GM12864 (cell line): ENCODE measurements at regions not wholly inside any gene's neighbourhood (a gene's known extent, or its start where the extent isn't known, plus 50 kb on each side); places are given as distances from the start of the nearest gene placed in this dataset.
"Not testable (repeated sequence)": the region's sequence is repeated elsewhere in the genome, so short reads cannot be mapped to it uniquely, and the experiment has no call there.

ENCODE experiments used
- DNase-seq: peaks from one replicate; pipeline ENCODE4 v3.0.0-alpha.2; 2011; ENCODE audit warnings: low read depth
- H3K4me3 ChIP-seq: 2 replicates; pipeline ENCODE4 v1.5.1; 2011; ENCODE audit warnings: mild to moderate bottlenecking, low read depth, low read length, control low read depth

DNA sequence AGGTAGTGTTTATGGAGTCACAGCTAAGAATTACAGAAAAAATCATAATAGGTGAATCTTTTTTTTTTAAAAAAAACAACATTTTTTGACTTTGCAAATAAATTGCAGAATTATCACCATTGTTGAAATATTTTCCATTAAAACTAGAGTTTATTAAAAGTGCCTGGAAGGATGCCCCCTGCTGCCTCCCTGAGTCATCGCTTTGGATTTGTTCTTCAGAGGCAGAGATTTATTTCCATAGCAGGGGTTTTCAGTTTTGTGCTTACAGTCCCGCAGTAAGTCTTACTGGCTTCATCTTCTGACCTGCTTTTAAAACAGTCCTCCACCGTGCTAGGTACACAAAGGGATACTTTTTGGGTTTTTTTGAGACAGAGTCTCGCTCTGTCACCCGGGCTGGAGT is 244.9 kb upstream of the PLGLB2 start:
- DNase-seq: not testable (repeated sequence)

GRCh38 chr2:87505239-87505638 is 242.6 kb upstream of the PLGLB2 start:
- not testable (repeated sequence) for H3K4me3 ChIP-seq, DNase-seq

More for the DNA sequence above, 244.9 kb upstream of the PLGLB2 start:
- H3K4me3 ChIP-seq: not testable (repeated sequence)

GRCh38 chr2:87505909-87506308 is 242.0 kb upstream of the PLGLB2 start:
- H3K4me3 ChIP-seq, DNase-seq: not testable (repeated sequence)

- DNase-seq, H3K4me3 ChIP-seq: not testable (repeated sequence)
These were observed 240.2 kb upstream of the PLGLB2 start for GRCh38 chr2:87507378-87508348.

DNA sequence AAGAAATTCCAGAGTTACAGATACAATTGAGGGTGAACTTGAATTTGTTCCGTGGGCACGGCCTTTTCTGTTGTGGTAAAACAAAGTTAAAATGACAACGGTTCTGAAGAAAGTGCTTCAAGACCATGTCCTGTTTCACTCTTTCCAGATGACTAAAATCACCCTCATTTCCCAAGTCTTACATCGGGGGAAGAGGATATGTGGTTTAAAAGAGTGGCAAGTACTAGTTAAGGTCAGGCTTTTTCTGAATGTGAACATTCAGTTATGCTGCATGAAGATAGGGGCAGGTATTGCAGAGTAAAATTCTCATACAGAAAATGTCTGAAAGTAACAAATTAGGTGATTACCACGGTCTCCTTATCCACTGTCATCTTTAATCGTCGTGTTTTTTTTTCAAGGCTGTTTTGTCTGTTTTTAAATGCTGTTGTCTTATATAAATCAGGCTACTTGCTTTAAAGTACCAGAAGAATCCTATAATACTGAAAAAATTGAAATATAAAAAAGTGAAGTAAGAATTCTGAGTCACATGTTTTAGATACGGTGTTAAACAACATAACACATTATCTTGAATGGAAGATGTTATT is 236.6 kb upstream of the PLGLB2 start:
- H3K4me3 ChIP-seq, DNase-seq: not testable (repeated sequence)

- not testable (repeated sequence) for H3K4me3 ChIP-seq, DNase-seq
These were observed 234.9 kb upstream of the PLGLB2 start for GRCh38 chr2:87512864-87513530.

DNA sequence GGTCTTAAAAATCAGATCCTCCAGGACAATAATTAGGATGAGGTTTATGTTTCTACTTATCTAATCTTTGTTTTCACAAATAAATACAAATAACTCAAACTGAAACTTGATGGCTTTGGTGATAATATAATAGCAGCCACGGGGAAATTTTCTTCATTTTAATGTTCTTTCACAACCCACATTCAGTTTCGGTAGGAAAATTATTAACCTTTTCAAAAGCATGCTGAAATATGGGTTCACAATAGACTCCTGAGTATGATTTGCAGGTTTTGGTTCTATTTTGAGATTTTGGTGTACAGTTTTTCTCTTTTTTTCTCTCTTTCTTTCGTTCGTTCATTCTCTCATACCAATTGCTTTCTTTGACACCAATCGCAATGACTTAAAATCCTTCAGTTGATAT is 233.9 kb upstream of the PLGLB2 start:
- DNase-seq, H3K4me3 ChIP-seq: not testable (repeated sequence)

DNA sequence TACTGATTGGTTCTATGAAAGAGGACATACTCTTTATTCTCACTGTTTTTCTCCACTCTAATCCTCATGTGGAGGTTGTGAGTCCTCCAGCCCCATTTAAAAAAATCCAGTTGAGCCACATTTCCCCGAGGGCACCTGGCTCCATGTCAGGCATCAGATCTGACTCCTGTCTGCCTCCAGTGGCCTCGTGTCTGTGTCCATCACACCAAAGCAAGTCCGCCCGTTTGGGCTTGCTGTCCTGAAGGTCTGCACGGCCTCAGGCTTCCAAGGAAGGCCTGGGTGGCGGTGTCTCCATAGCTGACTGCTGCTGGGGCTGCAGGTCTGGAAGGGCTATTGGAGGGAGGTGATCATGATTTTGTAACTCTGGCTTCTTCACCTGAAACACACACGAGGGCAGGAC is 233.4 kb upstream of the PLGLB2 start:
- H3K4me3 ChIP-seq, DNase-seq: not testable (repeated sequence)

DNA sequence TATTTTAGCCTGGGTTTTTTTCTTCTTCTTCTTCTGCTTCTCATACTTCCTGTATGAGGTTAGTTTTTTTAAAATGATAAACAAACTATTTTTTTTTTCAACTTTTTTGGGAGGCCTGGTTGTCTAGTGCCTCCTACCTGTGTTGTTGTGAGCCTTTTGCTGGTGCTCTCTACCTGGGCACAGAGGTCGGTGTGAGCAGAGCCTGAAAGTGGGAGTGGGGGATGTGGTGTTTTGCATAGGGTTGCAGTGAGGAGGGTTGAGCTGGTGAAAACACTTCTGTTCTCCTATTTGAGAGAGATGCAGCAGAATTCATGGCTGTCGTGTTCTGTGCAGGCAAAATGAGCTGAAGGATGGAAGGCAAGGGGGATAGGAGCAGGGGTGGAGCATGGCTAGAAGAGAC is 232.7 kb upstream of the PLGLB2 start:
- DNase-seq, H3K4me3 ChIP-seq: not testable (repeated sequence)

DNA sequence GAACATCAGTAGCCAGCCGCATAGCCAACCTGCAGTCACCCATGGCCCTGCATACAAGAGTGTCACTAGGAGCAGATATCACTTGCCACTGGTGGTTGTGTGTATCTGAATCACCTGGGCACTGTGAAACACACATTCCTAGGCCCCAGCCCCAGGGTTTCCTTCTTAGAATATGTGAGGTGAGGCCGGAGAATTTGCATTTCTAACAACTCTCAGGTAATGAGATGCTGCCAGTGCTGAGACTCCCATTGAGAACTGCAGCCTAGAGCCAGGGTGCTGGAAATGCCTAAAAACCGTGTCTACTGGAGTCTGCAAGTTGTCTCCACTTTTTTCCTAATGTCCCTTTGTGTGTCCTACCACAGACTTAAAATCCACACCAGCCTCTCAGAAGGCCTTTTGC is 232.0 kb upstream of the PLGLB2 start:
- H3K4me3 ChIP-seq, DNase-seq: not testable (repeated sequence)

DNA sequence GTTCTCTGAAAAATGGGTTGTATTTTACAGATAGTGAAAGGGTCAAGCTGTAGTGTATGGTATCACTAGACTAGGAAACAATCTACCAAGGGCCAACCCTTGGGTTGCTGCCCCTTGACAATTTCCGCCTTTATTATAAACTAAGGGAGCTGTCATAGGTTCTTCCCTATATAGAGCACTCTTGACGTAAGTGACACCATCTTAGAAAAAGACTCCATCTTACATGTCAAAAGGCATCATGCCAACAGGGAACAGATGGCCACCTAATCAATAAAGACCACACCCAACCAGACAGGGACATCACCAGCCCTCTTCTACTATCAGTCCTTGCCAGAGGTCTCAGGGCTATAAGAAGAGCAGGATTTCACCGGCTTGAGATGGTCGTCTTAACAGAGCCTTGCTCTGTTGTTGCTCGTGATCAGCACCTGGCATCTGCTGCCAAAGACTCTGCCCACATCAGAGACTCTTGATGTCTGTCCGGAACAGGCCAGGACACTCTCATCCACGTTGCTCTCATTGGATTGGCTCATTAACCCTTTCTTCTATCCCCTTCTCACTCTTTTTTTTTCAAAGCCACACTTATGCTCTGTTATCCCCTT is 231.4 kb upstream of the PLGLB2 start:
- DNase-seq, H3K4me3 ChIP-seq: not testable (repeated sequence)

GRCh38 chr2:87517438-87517837 is 230.4 kb upstream of the PLGLB2 start:
- not testable (repeated sequence) for DNase-seq, H3K4me3 ChIP-seq

GRCh38 chr2:87518066-87518465 is 229.8 kb upstream of the PLGLB2 start:
- H3K4me3 ChIP-seq, DNase-seq: not testable (repeated sequence)

DNA sequence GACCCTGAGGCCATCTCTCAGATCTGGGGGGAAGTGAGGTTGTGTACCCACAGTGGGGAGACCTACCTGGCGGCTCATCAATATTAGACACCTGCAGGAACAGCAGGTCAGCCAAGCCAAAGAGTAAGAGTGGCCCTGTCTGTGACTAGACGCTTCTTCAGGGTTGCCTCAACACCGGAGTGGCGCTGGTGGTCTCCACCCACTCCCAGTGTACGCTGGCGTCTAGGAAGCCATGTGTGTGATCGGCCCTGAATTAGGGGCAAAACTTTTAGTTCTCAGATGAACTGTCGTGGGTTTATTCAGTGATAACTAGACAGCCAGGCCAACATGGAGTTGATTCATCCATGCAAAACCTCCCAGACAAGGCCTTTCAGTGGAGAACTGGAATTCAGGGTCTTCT is 229.3 kb upstream of the PLGLB2 start:
- not testable (repeated sequence) for DNase-seq, H3K4me3 ChIP-seq

DNA sequence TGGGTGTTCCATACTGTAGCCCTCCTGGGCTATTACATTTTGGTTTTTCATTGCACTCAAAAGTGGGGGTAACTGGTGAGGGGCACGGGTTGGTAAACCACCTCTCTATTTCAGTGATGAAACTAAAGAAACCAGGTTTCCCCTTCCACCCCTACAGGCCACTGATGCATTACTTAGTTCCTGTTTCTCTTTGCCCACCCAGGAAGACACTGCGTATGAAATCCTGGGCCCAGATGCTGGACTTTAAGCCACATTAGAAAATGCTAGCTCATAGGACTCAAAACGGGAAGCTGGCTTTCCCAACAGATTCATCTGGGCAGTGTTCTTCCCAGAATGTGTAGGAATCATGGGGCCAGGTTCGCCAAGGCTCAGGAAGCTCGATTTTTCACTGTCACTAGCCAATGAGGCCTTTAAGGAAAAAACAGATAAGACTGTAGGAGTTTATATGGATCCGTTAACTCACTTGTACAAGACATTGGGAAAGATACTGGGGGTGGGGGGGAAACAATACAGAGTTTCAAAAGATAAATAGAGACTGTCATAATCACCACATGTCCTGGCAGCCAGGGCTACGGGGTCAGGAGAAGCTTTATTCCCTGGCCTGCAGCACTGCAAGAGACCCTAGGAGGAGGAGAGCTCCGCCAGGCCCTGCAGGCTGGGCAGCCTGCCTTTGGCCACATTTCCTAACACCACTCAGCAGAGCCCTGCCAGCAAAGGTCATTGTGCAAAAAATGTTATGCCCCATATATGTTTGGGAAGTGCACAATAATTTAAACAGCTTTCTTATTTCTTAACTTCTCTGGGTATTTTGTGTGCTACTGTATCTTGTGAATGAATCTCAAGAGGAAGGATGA is 228.5 kb upstream of the PLGLB2 start:
- not testable (repeated sequence) for H3K4me3 ChIP-seq, DNase-seq

- DNase-seq: peak; percentile 18
- not testable (repeated sequence) for H3K4me3 ChIP-seq
These were observed 226.8 kb upstream of the PLGLB2 start for GRCh38 chr2:87521057-87521456.

- not testable (repeated sequence) for H3K4me3 ChIP-seq, DNase-seq
These were observed 226.4 kb upstream of the PLGLB2 start for GRCh38 chr2:87521489-87521888.

GRCh38 chr2:87524619-87525188 is 223.2 kb upstream of the PLGLB2 start:
- H3K4me3 ChIP-seq, DNase-seq: not testable (repeated sequence)
